ENCODE measurements at regions not wholly inside any gene's neighbourhood (a gene's known extent, or its start where the extent isn't known, plus 50 kb on each side); places are given as distances from the start of the nearest gene placed in this dataset.

DNA sequence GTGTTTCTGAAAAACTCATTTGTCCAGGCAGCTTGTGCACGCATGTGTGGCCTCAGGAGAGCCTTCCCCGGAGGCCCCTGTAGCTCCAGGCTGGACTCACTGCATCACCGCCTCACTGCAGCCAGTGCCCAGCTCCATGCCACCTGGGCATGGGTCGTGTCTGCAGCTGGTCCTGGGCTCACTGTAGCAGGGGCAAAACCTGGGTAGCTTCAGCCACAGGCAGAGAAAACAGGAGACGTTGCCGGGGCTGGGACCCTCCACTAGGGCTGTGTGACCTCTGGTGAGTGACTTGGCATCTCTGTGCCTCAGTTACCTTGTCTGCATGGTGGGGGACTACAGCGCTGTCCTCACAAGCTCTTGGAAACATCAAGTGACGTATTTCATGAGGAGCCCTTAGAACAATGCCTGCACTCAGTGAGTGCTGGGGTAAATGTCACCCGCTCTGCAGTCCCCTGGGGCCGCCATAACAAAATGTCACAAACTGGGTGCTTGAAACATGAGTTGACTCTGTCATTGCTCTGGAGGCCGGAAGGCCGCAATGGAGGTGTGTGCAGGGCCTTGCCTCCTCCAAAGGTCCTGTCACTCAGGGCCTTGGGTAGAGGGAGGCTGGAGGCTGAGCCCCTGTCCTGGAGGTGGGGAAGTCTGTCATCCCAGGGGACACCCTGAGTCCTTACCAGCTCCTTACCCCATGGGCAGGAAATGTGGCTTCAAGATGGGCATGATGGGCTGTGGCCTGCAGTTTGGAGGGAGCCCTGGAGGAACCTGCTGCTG is 488.7 kb downstream of the TBC1D22A start:
- no peak for DNase-seq (ENCODE audit: low read depth)

DNA sequence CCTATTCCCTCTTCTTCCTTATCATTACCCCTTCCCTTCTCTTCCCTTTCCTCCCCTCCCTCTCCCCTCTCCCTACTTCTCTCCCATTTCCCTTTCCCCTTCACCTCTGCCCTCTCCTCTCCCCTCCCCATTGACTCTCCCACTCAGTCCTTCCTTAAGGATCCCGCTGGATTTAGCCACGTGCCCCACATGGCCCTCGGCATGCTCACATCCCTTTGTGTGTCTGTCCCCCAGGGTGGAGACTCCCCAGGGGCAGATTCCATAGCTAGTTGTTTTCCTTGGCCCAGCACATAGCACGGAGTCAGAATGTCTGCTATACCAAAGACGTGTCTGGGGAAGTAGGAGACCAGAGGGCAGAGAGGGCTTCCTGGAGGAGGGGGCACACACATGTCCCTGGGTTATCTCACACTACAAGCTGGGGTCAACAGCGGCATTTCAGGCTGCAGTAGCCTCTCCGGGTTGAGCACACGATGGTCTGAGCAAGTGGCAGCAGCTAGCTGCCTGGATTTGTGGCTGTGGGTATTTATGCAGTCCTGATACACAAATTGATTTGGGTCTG is 487.0 kb downstream of the TBC1D22A start:
- no peak for DNase-seq (ENCODE audit: low read depth)

DNA sequence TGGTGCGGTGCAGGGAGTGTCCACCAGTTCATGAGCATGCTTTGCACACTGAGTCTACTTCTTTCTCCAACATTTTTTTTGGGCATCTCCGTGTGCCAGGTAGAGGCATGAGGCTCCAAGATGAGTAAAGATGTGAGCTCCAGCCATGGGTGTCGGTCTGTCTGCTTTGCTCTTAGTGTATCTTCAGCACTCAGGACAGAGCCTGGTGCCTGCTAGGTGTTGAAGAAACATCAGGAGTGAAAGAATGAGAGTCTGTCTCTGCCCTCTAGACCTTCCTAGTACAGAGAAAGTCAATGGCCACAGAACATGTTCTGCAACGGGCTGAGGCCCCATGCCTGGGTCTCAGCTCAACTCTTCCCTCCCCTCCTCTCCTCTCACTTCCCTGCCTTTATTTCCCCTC is 486.5 kb downstream of the TBC1D22A start:
- DNase-seq (ENCODE audit: low read depth): no peak

DNA sequence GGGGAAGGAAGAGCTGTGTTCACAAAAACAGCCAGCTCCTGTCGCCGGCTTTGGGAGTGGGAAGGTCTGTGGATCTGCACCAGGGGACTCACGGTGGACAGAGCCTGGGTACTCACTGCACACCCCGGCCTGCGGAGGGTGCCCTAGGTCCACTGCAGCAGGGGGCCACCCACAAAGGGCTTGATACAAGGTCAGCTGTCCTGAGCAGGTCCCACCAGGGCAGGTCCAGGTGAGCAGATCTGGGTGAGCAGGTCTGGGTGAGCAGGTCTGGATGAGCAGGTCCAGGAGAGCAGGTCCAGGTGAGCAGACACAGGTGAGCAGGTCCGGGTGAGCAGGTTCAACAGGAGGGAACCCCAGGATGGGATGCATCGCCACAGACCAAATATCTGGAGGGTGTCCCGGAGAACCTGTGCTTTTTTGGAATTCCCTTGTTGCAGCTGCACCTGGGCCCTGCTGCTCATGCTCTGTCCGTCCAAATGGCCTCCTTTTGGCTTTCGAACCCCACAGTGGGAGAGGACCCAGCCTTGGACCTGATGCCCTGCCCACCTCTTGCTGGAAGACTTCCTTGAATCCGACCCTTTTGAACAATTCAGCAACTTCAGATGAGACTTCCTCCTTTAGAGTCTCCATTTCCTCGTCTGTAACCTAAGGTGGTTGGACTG is 485.3 kb downstream of the TBC1D22A start:
- DNase-seq (ENCODE audit: low read depth): no peak

DNA sequence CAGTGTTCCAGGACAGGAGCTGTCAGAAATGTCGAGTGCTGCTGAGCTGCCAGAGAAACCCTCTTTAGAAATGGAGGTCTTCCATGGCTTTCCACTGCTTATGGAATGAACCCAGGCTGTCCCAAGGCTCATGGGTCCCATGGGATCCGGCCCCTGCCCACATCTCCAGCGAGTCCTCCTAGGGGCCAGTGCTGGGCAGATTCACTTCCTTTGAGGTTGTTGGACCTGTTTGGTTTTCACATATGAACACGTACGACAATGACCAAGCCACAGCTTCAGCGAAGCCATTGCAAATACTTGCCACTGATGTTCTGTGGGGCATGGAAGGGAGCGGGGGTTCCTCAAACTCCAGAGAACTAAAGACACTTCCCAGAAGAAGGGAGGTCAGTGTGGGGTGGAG is 483.3 kb downstream of the TBC1D22A start:
- DNase-seq (ENCODE audit: low read depth): no peak

DNA sequence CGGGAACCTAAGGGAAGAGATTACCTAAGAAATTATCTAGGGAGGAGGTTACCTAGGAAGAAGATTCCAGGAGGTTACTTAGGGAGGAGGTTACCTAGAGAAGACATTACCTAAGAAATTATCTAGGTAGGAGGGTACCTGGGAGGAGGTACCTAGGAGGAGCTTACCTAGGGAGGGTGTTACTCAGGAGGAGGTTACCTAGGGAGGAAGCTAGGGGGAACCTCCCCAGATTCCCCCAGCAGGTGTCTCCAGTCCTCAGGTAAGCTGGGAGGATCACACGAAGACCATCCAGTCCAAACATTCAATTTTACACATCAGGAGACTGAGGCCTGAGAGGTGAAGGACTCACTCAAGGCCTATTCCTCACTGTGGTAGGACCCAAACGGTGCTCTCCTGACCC is 482.8 kb downstream of the TBC1D22A start:
- DNase-seq (ENCODE audit: low read depth): no peak

DNA sequence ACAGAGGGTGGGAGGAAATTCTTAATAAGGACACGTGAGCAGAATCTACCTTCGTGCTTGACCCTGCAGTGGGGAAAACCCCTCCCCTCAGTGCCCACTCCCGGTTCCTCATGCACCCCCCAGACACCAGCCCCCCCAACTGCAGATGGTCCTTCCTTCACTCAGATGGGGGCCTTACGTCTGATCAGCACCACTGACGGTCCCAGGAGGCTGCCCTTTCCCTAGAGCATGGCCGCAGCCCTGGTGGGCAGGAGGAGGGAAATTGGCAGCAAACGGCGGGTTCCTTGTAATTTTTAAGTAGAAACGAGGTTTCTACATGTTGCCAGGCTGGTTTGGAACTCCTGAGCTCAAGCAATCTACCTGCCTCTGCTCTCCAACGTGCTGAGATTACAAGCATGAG is 477.7 kb downstream of the TBC1D22A start:
- DNase-seq (ENCODE audit: low read depth): no peak

DNA sequence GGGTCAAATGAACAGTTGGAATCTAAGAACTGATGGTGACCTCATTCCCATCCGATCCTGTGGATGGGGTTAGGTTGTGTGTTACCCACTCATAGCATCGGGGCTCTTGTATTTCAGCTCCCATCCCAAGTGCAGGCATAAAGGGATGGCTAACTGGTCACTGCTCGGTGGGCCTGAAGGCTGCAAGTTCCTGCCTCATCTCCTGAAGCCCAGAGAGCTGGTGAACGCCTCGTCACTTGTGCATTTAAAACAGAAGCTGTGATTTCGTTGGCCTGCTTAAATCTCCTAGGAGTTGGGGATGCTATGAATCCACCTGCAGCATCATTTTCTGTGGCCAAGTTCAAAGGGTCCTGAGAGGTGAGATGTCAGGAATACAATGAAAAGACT is 477.0 kb downstream of the TBC1D22A start:
- DNase-seq (ENCODE audit: low read depth): no peak

DNA sequence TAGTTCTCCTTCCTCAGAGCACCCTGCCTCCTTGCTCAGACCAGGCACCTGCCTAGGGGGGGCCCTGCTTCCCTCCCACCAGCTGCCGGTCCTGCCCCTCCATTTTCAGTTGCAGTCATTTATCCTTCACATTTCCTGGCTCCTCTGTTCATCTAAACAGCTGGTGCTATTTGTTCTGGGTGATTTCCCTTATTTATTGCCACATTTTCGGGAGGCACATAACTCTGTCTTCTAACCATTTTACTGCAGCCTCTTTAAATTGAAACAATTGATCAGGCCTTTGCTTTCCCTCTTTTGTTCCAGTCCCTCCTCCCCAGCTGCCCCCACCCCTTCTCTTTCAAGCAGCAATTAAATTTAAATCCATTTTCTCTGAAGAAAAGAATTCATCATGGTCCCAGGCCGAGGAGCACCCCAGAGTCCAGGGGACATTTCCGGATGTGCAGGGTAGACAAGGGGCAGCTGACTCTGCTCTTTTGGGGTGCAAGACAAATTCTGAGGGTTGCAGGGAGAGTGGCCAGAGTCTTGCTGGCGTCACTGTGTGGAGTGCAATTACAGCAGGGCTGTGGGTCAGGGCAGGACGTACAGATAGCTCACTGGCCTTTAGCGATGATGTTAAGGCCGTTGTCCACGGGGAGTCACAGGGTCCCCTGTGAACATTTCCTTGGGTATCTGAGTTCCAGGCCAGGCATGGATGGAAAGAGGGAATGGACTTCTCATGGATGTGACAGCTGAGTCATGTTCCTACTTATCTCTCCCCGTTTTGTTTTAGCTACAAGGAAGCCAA is 476.4 kb downstream of the TBC1D22A start:
- DNase-seq (ENCODE audit: low read depth): no peak

DNA sequence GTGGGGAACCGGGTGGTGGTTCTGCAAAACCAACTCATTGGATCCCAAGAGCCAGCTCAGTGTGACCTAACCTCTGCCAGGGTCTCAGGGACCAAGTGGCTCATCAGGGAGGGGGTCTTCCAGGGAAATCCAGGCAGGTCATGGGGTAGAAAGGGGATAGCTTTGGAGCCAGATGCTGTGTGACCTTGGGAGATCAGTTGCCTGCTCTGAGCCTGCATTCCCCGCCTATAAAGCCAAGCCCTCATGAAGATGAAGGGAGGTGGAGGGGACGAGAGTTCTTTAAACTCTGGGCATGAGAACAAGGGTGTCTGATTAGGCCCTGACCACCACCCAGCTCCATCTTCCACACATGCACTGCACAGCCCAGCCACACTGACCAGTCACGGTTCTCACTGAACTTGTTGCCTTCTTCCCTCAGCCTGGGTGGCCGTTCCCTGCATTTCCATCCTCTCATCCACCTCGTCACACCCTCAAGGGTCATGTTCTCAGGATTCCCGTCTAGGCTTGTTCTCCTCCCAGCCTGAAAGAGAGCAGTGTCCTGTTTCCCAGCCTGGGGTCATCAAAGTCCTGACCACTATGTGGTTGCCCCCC is 475.5 kb downstream of the TBC1D22A start:
- DNase-seq (ENCODE audit: low read depth): no peak

DNA sequence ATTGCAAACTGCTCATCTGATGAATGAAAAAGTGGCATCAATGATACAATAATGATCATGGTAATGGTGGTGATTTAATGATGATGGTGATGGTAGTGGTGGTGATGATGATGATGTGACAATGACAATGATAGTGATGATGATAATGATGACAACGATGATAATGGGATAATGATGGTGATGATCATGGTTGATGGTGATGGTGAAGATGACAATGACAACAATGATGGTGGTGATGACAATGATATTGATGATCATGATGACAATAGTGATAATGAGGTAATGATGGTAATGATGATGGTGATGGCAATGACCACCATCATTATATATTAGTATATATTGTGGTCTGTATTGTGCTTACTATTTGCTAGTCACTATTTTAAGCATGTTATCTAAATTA is 474.3 kb downstream of the TBC1D22A start:
- no peak for DNase-seq (ENCODE audit: low read depth)

DNA sequence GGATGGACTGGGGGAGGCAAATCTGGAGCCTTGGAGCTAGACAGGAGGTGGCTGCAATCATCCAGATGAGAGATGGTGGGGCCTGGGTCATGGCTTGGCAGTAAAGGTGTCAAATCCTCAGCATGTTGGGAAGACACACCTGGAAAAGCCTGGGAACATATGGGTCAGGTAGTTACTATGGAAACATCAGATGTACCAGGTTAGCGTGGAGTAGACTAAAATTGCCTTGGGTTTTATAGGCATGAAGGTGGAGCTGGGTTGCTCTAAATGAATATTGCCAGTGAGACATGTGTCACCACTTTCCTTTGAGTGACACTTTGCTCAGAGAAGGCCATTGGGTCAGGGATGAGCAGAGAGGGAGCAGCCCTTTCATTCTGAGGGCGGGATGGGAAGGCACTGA is 473.7 kb downstream of the TBC1D22A start:
- no peak for DNase-seq (ENCODE audit: low read depth)

DNA sequence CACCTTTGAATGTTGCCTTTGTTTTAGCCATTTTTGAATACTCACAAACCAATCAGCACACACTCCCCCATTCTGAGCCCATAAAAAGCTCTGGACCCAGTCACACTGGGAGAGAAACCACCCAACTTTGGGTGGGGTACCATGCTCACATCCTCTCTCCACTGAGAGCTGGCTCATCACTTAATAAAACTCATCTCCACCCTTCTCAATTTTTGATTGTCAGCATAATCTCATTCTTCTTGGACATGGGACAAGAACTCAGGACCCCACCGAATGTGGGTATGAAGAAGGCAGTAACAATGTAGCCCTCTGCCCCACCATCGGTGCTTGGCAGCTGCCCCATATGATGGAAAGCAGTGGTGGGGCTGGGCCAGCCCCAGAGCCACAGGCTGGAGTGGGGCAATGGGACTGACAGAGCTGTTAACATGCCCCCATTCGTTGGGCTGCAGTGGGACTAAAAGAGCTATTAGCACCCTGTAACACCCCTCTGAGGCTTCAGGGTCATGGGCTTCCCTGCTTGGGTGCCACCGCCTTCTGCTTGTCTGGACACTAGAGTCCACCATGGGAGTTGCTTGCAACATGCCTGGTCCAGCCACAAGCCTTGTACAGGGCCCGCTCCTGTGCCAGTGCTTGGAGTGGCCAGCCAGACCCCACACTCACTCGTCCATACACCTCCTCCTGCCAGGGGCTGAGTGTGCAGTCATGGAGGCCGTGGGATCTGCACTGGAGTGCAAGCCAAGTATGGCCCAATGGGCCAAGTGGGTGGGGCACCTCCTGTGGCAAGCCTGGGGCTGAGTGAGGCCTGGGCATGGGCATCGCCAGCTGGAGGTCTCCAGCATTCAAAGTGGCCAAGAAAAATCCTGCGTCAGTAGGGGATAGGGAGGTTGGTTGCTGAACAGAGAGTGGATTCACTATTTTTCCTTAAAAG is 471.1 kb downstream of the TBC1D22A start:
- no peak for DNase-seq (ENCODE audit: low read depth)

DNA sequence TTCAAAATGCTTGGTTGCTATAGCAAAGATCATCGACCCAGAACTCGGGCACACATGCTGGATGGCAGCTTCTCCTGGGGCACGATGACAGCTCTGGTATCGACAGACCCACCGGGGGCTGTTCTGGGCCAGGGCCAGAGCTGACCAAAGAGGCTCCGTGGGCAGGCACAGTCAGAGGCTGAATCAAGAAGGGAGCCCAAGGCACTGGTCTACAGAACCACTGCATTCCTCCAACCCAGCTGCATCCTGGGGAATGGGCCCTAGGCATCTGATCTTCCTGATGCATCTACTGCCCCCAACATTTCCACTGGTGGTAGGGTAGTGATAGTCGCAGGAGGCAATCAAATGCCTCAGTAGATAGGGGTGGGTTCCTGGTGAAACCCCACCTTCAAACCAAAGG is 470.3 kb downstream of the TBC1D22A start:
- DNase-seq (ENCODE audit: low read depth): no peak

DNA sequence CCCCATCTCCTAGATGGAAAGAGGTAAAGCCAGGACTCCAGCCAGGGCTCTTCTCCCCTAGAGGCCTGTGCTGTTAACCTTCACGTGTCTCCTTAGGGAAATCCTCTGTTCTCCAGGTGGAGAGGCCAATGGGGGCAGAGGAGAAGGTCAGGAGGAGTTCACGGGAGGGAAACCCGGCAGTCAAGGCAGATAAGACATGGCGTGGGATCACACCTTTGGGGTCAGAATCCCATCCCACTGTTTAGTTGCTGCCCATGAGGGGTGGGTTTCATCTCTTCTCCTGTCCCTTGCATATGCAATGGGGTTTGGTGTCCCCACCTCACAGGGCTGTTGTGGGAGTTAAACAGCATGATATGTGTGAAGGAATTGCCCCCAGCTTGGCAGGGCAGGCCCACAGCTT is 469.7 kb downstream of the TBC1D22A start:
- DNase-seq (ENCODE audit: low read depth): no peak

DNA sequence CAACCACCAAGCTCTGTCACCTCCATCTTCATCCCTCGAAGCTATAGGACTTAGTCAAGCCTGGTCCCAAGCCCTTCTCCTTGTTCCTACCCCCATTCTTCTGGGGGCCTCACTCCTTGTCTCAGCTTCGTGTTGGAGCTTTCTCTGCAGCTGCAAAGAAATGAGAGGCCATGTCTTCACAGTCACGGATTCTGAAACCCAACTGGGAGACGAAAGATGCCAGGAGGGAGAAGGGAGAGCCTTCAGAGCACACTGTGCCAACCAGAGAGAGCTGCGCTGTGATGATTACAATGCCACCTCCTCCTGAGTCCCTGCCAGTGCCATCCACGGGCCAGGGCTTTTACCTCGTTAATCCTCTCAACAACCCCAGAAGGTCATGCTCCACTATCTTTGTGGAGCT is 469.3 kb downstream of the TBC1D22A start:
- DNase-seq (ENCODE audit: low read depth): no peak

DNA sequence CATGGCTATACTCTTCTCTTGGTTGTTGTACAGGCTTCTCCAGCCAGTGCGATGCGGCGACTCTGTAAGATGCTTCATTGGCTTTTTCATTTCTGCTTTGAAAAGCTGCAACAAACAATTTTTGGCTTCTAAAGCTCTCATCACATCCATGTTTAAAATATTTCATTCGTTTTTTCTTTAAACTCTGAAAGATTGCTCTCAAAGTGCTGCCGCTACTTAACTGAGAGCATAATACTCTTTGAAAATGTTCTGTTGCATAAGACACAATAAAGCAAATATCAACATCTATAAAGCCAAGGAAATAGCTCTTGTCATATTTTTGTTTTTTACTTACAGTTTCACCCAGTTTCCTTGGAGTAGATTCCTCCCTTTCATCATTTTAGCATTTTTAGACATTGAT is 468.3 kb downstream of the TBC1D22A start:
- DNase-seq (ENCODE audit: low read depth): no peak

DNA sequence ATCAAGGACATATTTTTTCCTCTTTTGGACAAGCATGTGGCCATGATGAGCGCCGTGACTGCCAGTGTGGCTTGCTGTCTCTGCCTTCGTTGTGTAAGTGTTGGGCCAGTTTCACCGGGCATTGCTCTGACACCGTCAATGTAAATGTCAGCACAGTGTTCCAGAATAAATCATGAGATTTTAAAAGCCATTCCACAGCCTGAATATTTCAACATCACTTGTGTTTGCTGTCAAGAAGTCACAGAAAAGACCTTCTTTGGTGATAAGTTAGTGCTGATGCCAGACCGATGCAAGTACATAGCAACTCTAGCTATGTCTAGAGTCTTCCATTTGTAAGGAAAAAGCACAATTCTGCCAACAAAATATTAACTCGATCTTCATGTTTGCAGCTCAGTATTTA is 467.8 kb downstream of the TBC1D22A start:
- DNase-seq (ENCODE audit: low read depth): no peak

DNA sequence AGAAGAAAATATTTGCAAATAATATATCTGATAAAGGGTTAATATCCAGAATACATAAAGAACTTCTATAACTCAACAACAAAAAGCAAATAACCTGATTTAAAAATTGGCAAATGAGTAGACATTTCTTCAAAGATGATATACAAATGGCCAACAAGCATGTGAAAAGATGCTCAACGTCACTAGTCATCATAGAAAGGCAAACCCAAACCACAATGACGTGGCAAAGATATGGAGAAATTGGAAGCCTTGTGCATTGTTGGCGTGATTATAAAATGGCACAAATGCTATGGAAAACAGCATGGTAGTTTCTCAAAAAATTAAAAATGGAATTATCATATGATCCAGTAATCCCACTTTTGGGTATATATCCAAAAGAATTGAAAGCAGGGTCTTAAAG is 466.3 kb downstream of the TBC1D22A start:
- DNase-seq (ENCODE audit: low read depth): no peak

DNA sequence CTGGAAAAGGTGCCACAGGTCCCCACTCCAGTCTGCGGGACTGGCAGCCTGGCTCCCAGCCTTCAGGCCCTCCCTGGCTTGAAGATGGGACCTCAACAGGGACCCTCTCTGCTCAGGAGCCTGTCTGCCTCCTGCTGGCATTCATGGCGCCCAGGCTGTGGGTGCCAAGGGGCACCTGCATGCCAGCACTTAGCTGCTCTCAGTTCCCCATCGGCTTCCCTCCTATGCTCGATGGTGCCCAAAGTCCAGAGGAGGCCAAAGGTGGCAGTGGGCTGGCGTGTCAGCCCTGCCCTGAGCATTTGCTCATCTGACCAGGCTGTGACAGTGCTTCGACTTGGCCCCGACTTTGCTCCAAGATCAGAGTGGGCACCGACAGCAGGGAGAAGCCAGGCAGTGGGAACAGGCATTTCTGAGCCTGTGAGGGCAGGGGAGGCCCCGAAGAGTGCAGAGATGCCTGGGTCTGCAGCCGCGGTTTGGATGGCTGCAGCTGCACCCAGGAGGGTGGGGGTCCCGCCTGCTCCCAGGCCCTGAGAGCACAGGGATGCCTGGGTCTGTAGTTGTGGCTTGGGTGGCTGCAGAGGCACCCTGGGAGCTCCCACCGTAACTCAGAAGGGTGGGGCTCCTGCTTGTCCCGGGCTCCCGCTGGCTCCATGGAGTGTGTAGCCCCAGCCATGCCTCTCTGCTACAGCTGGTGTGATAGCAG is 463.6 kb downstream of the TBC1D22A start:
- no peak for DNase-seq (ENCODE audit: low read depth)

Data from activated T-helper 1 cell treated with Interleukin-2 at 50 U/mL for 16 hours (primary cell).